Right atrium auricular region (tissue), 2 donors: ENCODE measurements at regions not wholly inside any gene's neighbourhood (a gene's known extent, or its start where the extent isn't known, plus 50 kb on each side); places are given as distances from the start of the nearest gene placed in this dataset.
"Not testable (repeated sequence)": the region's sequence is repeated elsewhere in the genome, so short reads cannot be mapped to it uniquely, and the experiment has no call there.

Experiments
- DNase-seq: peaks from one replicate; pipeline ENCODE4 v3.0.0-alpha.2; 2019; ENCODE audit warnings: low spot score
- H3K27ac ChIP-seq, 2 donors: fragments of 200-600 bp; sonication (generic); 1 replicate in 1 of 2; 2 replicates in 1 of 2; pipeline ENCODE4 v1.5.1; 2016 to 2019
- H3K27me3 ChIP-seq, 2 donors: fragments of 200-600 bp; sonication (generic); one replicate each; pipeline versions ENCODE4 v1.5.1 to v1.6.0; 2017 to 2019
- H3K36me3 ChIP-seq: fragments of 200-600 bp; sonication (generic); one replicate; pipeline ENCODE4 v1.5.1; 2016
- H3K4me1 ChIP-seq, 2 donors: fragments of 200-600 bp; sonication (generic); one replicate each; pipeline versions ENCODE4 v1.5.1 to v1.6.0; 2017 to 2019
- H3K4me3 ChIP-seq, 2 donors: fragments of 200-600 bp; sonication (generic); 1 replicate in 1 of 2; 2 replicates in 1 of 2; pipeline ENCODE4 v1.5.1; 2017 to 2019; ENCODE audit warnings: mild to moderate bottlenecking in 1 of 2, moderate library complexity in 1 of 2
- H3K9me3 ChIP-seq, 2 donors: fragments of 200-600 bp; sonication (generic); one replicate each; pipeline ENCODE4 v1.5.1; 2019
- TF ChIP-seq, protein P1 (sequence below), 2 donors: fragments of 200-600 bp; sonication (generic); IDR thresholded peaks; one replicate each; pipeline ENCODE4 v1.5.1; 2019; ENCODE audit warnings: antibody characterized with exemption in 2 of 2

DNA sequence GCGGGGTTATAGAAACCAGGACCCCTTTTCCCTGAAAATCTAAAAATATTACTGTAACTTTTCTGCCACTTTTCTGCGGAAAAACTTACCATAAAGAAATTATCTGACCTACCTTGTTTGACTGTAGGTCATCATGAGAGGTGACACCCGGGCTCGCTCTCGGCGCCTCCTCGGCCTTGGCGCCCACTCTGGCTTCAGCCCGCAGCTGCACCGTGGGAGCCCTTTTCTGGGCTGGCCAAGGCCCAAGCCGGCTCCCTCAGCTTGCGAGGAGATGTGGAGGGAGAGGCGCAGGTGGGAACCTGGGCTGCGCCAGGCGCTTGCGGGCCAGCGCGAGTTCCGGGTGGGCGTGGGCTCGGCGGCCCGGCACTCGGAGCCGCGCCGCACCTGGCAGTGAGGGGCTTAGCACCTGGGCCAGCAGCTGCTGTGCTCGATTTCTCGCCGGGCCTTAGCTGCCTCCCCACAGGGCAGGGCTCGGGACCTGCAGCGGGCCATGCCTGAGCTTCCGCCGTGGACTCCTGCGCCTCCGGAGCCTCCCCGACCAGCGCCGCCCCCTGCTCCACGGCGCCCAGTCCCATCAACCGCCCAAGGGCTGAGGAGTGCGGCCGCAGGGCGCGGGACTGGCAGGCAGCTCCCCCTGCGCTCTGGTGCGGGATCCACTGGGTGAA is 107.7 kb upstream of the DNAJC10 start:
- no peaks in the 10 kb centered on the region for H3K9me3 ChIP-seq
- H3K27ac ChIP-seq: no peak overlapping the region
- TF ChIP-seq, protein P1, sequence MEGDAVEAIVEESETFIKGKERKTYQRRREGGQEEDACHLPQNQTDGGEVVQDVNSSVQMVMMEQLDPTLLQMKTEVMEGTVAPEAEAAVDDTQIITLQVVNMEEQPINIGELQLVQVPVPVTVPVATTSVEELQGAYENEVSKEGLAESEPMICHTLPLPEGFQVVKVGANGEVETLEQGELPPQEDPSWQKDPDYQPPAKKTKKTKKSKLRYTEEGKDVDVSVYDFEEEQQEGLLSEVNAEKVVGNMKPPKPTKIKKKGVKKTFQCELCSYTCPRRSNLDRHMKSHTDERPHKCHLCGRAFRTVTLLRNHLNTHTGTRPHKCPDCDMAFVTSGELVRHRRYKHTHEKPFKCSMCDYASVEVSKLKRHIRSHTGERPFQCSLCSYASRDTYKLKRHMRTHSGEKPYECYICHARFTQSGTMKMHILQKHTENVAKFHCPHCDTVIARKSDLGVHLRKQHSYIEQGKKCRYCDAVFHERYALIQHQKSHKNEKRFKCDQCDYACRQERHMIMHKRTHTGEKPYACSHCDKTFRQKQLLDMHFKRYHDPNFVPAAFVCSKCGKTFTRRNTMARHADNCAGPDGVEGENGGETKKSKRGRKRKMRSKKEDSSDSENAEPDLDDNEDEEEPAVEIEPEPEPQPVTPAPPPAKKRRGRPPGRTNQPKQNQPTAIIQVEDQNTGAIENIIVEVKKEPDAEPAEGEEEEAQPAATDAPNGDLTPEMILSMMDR (IDR thresholded peaks at IDR 0.05): no peak
- no peak for DNase-seq
- no peaks in the 10 kb centered on the region for H3K27me3 ChIP-seq
- H3K36me3 ChIP-seq: no peaks in the 10 kb centered on the region
- no peaks in the 10 kb centered on the region for H3K4me1 ChIP-seq
- H3K4me3 ChIP-seq: no peak overlapping the region

DNA sequence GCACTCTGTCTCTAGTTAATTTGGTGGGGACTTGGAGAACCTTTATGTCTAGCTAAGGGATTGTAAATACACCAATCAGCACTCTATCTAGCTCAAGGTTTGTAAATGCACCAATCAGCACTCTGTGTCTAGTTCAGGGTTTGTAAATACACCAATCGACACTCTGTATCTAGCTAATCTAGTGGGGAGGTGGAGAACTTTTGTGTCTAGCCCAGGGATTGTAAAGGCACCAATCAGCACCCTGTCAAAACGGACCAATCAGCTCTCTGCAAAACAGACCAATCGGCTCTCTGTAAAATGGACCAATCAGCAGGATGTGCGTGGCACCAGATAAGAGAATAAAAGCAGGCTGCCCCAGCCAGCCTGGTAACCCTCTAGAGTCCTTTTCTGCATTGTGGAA is 107.1 kb upstream of the DNAJC10 start:
- not testable (repeated sequence) for H3K9me3 ChIP-seq, DNase-seq, H3K4me3 ChIP-seq, H3K27ac ChIP-seq, H3K36me3 ChIP-seq, H3K27me3 ChIP-seq, H3K4me1 ChIP-seq

DNA sequence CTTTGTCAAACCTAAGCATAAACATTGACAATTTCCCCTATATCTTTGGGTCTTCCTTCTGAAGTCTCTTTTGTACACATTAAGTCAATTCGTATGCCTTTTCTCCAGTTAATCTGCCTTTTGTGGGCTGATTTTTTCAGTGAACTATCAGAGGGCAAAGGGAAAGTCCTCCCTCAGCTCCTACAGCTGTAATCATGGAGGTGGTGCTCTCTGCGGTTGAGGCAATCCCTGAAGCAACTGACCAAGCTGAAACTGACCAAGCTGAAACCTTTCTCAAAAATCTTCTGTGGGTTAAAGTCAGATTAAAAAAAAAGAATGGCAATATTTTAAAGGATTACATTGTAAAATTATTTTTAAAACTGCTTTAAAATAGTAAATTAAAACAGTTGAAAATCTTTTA is 105.8 kb upstream of the DNAJC10 start:
- H3K4me3 ChIP-seq: no peak overlapping the region
- H3K9me3 ChIP-seq: no peaks in the 10 kb centered on the region
- H3K27ac ChIP-seq: no peak overlapping the region
- no peaks in the 10 kb centered on the region for H3K4me1 ChIP-seq
- DNase-seq: no peak
- H3K36me3 ChIP-seq: no peaks in the 10 kb centered on the region
- H3K27me3 ChIP-seq: no peaks in the 10 kb centered on the region
- TF ChIP-seq, protein P1 (IDR thresholded peaks at IDR 0.05): no peak

DNA sequence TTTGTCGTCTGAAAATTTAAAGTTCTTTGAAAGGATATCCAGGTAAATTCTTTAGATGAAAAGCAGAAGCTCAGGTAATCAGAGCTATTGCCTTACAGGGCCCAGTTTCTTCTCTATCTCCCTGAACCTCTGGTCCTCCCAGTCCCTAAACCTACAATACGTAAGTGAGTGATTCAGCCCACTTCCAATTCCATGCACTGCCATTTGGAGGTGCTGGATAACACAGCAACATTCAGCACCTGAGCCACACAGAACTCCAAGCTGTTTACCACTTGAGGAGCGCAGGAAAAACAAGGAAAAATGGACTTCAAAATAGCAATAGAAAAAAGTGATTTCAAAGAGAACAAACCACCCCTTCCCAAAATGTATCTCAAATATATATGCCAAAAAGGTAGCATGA is 105.0 kb upstream of the DNAJC10 start:
- TF ChIP-seq, protein P1 (IDR thresholded peaks at IDR 0.05): no peak
- no peak overlapping the region for H3K27ac ChIP-seq
- H3K4me3 ChIP-seq: no peak overlapping the region
- H3K9me3 ChIP-seq: no peaks in the 10 kb centered on the region
- no peak for DNase-seq
- no peaks in the 10 kb centered on the region for H3K4me1 ChIP-seq
- H3K36me3 ChIP-seq: no peaks in the 10 kb centered on the region
- no peaks in the 10 kb centered on the region for H3K27me3 ChIP-seq

DNA sequence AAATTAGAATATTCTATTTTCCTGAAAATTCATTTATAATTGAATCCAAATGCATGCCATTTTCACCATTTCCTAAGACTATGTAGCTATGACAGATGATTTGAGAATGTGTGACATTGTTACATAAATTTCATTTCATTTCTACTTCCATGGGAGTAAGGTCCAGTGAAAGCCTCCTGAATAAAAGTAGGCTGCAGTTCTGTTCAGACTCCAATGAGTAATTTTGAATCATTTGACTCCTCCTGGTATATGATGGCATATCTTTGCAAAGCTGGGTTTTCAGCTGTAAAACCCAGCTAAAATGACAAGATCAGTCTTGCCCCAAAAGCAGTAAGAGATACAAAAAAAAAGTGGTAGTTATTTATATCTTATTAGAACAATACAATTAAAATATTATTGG is 101.0 kb upstream of the DNAJC10 start:
- Histone ChIP-seq H3K9me3 (no peaks in the 10 kb centered on the region), H3K4me3 (no peak overlapping the region), H3K27me3 (no peaks in the 10 kb centered on the region), H3K27ac (no peak overlapping the region), H3K36me3 (no peaks in the 10 kb centered on the region), H3K4me1 (peaks cover 0 to 7% of the 10 kb centered on the region in 2 donors)
- DNase-seq: no peak
- TF ChIP-seq, protein P1 (IDR thresholded peaks at IDR 0.05): no peak

DNA sequence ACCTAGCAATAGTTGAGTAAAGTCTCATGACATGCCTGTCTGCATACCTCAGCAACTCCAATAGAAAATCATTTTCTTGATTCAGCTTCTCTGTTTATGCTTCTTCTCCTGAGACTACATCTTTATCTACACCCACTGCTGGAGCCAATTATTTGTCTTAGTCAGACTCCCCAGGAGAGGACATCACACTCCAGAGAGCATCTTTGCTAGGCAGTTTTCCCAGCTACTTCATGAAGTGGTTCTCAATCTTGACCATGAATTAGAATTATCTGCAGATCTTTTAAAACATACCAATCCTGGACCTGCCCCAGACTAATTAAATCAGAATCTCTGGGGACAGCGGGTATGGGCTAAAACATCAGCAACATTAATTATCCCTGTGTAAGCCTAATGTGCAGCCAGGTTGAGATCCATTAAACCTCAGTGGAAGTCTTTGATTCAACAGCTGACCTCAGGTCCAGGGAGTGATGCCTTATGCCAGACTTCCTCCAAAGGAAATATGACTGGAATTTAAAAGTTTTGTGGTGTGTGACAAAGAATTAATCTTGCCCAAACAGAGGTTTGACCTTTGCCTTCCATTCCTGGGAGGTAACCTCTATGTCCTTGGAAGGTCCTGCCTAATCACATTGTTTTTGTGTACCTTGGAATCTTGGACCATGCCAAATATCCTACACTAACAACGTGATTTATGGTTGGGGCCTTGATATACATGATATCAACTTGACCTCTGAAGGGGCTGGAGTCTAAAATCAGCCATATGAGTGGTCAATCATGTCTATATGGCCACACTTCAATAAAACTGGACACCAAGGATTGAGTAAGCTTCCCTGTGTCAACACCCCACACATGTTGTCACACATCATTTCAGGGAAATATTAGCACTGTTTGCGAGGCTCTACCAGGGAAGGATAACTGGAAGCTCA is 99.3 kb upstream of the DNAJC10 start:
- no peaks in the 10 kb centered on the region for H3K9me3 ChIP-seq
- H3K27ac ChIP-seq: no peak overlapping the region
- TF ChIP-seq, protein P1 (IDR thresholded peaks at IDR 0.05): no peak
- DNase-seq: no peak
- peaks cover 0 to 7% of the 10 kb centered on the region in 2 donors for H3K4me1 ChIP-seq
- no peaks in the 10 kb centered on the region for H3K36me3 ChIP-seq
- H3K27me3 ChIP-seq: no peaks in the 10 kb centered on the region
- H3K4me3 ChIP-seq: no peak overlapping the region
